ENCODE measurements at regions not wholly inside any gene's neighbourhood (a gene's known extent, or its start where the extent isn't known, plus 50 kb on each side); places are given as distances from the start of the nearest gene placed in this dataset.

DNA sequence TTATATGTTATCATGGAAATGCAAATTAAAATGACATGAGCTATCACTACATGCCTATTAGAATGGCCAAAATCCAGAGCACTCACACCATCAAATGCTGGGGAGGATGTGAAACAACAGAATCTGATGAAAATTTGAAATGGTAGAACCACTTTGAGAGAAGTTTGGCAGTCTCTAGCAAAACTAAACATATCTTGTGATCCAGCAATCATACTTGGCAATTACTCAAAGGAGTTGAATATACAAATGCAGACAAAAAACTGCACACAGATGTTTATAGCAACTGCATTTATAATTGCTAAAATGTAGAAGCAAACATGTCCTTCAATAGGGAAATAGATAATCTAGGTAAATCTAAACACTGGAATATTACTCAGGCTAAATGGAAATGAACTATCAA is 1164.9 kb downstream of the DNAJB9 start:
- Histone ChIP-seq H3K79me2 (no peaks in the 10 kb centered on the region), H3K36me3 (ENCODE audit: control insufficient read depth, insufficient read depth, low read length) (no peaks in the 10 kb centered on the region), H3K4me1 (no peaks in the 10 kb centered on the region), H3K27ac (no peak overlapping the region), H3K9ac (no peak overlapping the region), H2AFZ (no peak overlapping the region), H3K4me3 (ENCODE audit: low read depth, low read length) (no peak overlapping the region), H3K4me2 (ENCODE audit: low read length) (no peak overlapping the region), H3K27me3 (ENCODE audit: control insufficient read depth, insufficient read depth, low read length) (no peaks in the 10 kb centered on the region), H3K9me3 (ENCODE audit: control insufficient read depth, low read length) (no peaks in the 10 kb centered on the region)
- TF ChIP-seq, protein P1, sequence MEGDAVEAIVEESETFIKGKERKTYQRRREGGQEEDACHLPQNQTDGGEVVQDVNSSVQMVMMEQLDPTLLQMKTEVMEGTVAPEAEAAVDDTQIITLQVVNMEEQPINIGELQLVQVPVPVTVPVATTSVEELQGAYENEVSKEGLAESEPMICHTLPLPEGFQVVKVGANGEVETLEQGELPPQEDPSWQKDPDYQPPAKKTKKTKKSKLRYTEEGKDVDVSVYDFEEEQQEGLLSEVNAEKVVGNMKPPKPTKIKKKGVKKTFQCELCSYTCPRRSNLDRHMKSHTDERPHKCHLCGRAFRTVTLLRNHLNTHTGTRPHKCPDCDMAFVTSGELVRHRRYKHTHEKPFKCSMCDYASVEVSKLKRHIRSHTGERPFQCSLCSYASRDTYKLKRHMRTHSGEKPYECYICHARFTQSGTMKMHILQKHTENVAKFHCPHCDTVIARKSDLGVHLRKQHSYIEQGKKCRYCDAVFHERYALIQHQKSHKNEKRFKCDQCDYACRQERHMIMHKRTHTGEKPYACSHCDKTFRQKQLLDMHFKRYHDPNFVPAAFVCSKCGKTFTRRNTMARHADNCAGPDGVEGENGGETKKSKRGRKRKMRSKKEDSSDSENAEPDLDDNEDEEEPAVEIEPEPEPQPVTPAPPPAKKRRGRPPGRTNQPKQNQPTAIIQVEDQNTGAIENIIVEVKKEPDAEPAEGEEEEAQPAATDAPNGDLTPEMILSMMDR (IDR thresholded peaks at IDR 0.05) = no peak

- no peaks in the 10 kb centered on the region for H3K9me3 ChIP-seq (ENCODE audit: control insufficient read depth, low read length)
- no peak overlapping the region for H3K9ac ChIP-seq
- H2AFZ ChIP-seq = no peak overlapping the region
- H3K4me2 ChIP-seq (ENCODE audit: low read length) = no peak overlapping the region
- H3K4me3 ChIP-seq (ENCODE audit: low read depth, low read length) = no peak overlapping the region
- H3K4me1 ChIP-seq = no peaks in the 10 kb centered on the region
- no peaks in the 10 kb centered on the region for H3K27me3 ChIP-seq (ENCODE audit: control insufficient read depth, insufficient read depth, low read length)
- TF ChIP-seq, protein P1 (IDR thresholded peaks at IDR 0.05) = no peak
- H3K36me3 ChIP-seq (ENCODE audit: control insufficient read depth, insufficient read depth, low read length) = no peaks in the 10 kb centered on the region
- no peaks in the 10 kb centered on the region for H3K79me2 ChIP-seq
- no peak overlapping the region for H3K27ac ChIP-seq
These were observed 1166.2 kb downstream of the DNAJB9 start for GRCh38 chr7:109735881-109736280.

DNA sequence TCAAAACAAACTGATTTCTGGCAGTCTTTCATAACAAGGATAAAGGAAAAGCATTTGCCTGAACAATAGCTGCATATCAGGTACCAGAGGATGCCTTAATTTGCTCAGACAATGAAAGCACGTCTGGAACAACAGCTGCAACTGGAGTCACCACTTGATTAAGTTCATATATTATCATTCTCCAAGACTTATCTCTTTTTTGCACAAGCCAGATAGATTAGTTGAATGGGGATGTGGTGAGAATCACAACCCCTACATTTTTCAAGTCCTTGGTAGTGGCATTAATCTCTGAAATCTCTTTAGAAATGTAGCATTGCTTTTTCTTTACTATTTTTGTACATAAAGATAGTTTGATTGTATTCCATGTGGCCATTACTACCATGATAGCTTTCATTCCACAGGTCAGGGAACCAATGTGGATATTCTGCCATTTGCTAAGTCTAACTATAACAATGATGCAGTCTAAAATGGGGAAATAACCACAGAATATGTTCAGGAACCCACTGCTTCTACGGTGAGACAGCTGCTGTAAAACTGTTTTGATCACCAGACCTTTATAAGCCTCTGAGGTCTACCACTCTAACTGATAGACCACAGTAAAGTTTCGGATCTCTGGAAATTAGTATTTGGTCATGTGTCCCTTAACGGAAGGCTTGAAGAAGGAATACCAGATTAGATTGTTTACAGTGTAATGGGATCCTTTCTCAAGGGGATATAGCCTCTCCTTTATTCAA is 1176.2 kb downstream of the DNAJB9 start:
- no peak overlapping the region for H3K9ac ChIP-seq
- no peaks in the 10 kb centered on the region for H3K4me1 ChIP-seq
- no peak overlapping the region for H3K4me2 ChIP-seq (ENCODE audit: low read length)
- H3K36me3 ChIP-seq (ENCODE audit: control insufficient read depth, insufficient read depth, low read length) = no peaks in the 10 kb centered on the region
- no peaks in the 10 kb centered on the region for H3K9me3 ChIP-seq (ENCODE audit: control insufficient read depth, low read length)
- no peaks in the 10 kb centered on the region for H3K27me3 ChIP-seq (ENCODE audit: control insufficient read depth, insufficient read depth, low read length)
- H3K27ac ChIP-seq = no peak overlapping the region
- no peaks in the 10 kb centered on the region for H3K79me2 ChIP-seq
- TF ChIP-seq, protein P1 (IDR thresholded peaks at IDR 0.05) = no peak
- H2AFZ ChIP-seq = no peak overlapping the region
- H3K4me3 ChIP-seq (ENCODE audit: low read depth, low read length) = no peak overlapping the region

DNA sequence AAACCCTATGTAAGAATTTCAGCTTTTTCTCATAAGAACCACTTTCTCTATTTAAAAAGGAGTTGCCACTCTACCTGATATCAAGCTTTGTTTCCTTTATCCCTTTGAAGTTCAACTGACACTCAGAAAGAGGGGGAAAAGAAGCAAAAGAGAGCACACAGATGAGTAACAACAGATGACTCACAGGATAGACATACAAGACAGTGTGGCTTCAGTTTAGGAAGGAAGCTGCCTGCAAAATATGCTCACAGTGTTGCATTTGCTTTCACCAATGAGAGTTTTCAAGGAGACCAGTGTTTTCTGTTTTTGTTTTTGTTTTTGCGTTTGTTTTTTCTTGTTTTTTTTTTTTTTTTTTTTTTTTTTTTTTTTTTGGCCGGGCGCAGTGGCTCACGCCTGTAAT is 1181.6 kb downstream of the DNAJB9 start:
- H3K9me3 ChIP-seq (ENCODE audit: control insufficient read depth, low read length) = no peaks in the 10 kb centered on the region
- H3K4me3 ChIP-seq (ENCODE audit: low read depth, low read length) = no peak overlapping the region
- no peaks in the 10 kb centered on the region for H3K36me3 ChIP-seq (ENCODE audit: control insufficient read depth, insufficient read depth, low read length)
- TF ChIP-seq, protein P1 (IDR thresholded peaks at IDR 0.05) = no peak
- H3K79me2 ChIP-seq = no peaks in the 10 kb centered on the region
- H3K9ac ChIP-seq = no peak overlapping the region
- no peaks in the 10 kb centered on the region for H3K27me3 ChIP-seq (ENCODE audit: control insufficient read depth, insufficient read depth, low read length)
- no peak overlapping the region for H2AFZ ChIP-seq
- H3K4me2 ChIP-seq (ENCODE audit: low read length) = no peak overlapping the region
- H3K27ac ChIP-seq = no peak overlapping the region
- no peaks in the 10 kb centered on the region for H3K4me1 ChIP-seq

GRCh38 chr7:109752068-109752467 is 1182.4 kb downstream of the DNAJB9 start:
- Histone ChIP-seq H3K27ac (no peak overlapping the region), H3K4me1 (no peaks in the 10 kb centered on the region), H3K4me3 (ENCODE audit: low read depth, low read length) (no peak overlapping the region), H3K9me3 (ENCODE audit: control insufficient read depth, low read length) (no peaks in the 10 kb centered on the region), H3K9ac (no peak overlapping the region), H3K79me2 (no peaks in the 10 kb centered on the region), H3K4me2 (ENCODE audit: low read length) (no peak overlapping the region), H3K27me3 (ENCODE audit: control insufficient read depth, insufficient read depth, low read length) (no peaks in the 10 kb centered on the region), H2AFZ (no peak overlapping the region), H3K36me3 (ENCODE audit: control insufficient read depth, insufficient read depth, low read length) (no peaks in the 10 kb centered on the region)
- TF ChIP-seq, protein P1 (IDR thresholded peaks at IDR 0.05) = no peak
